Muscle of arm (tissue), 1 donor: ENCODE measurements at regions not wholly inside any gene's neighbourhood (a gene's known extent, or its start where the extent isn't known, plus 50 kb on each side); places are given as distances from the start of the nearest gene placed in this dataset.

Experiments used
- DNase-seq: peaks from one replicate; pipeline ENCODE4 v3.0.0-alpha.2; 2013

DNA sequence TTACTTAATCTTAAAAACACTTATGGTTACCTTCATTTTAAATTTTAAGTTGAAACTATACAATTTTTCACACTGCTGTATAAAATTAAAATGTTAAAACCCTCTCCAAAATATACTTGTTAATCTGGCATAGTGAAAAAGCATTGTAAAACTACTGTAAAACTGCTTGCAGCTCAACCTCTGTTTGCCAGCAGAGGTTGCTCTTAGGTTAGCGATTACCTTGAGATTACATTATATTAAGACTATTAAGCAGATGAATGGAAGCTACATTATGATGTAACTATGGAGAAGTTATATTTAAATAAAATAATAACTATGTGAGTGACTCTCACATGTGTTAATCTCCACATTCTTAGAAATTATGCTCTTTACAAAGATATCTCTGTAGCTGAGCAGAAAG lies 143.6 kb upstream of the SLITRK3 start:
- DNase-seq: peak; percentile 16

DNA sequence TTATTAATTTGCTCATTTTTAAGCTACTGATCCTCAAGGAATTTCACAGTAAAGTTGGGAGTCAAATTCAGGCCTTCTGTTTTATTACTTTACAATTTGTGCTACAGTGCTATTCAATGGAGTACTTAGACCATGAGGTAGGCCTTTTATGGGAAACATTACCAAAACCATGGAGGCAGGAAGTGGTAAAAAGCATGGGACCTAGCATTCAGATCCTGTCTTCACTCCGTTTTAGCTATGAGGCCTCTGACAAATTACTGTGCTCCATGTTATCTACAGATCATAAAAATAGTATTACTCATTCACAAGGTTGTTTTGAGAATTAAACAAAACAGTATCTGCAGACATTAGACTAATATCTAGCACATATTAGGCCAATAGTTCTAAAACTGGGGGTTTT lies 140.6 kb upstream of the SLITRK3 start:
- DNase-seq: no peak
